ENCODE measurements at regions not wholly inside any gene's neighbourhood (a gene's known extent, or its start where the extent isn't known, plus 50 kb on each side); places are given as distances from the start of the nearest gene placed in this dataset.
"Not testable (repeated sequence)": the region's sequence is repeated elsewhere in the genome, so short reads cannot be mapped to it uniquely, and the experiment has no call there.

DNA sequence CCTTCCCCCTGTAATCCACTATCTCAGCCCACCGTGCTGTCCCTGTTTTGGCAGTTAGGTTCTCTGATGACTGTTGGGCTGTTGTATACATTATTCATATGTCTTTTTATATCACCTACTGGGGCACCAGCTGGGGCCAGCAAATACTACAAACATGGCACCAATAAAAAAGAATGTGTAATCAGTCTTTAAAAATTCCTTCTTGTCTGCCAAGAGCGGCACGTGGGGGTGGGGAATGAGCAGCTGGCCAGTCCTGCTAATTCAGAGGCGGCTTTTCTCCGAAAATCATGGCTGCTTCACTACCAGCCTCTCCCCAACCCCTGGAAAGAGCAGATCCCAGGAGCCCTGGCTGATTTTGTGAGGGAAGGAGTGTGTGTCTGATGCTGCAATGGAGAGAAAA, 77.7 kb upstream of the EEF2KMT start:
- DNase-seq, result no peak
- H3K9me3 ChIP-seq, result peaks cover 0 to 6% (median 0%) of the 10 kb centered on the region in 3 donors
- H3K27me3 ChIP-seq, result no peaks in the 10 kb centered on the region
- intact Hi-C loops (cut with DNase I), result no loop called here
- no peak for ATAC-seq
- no peaks in the 10 kb centered on the region for H3K36me3 ChIP-seq (replicated peaks in 1 of 2; ENCODE audit: insufficient read depth in 1 of 2, low read depth in 2 of 2)
- 56 to 60% methylated on average over 5 of the region's 5 CpGs for WGBS, 2 donors
- H3K4me3 ChIP-seq, result no peak overlapping the region
- H3K27ac ChIP-seq, result no peak overlapping the region
- H3K4me1 ChIP-seq, result no peaks in the 10 kb centered on the region
- TF ChIP-seq, protein P1, sequence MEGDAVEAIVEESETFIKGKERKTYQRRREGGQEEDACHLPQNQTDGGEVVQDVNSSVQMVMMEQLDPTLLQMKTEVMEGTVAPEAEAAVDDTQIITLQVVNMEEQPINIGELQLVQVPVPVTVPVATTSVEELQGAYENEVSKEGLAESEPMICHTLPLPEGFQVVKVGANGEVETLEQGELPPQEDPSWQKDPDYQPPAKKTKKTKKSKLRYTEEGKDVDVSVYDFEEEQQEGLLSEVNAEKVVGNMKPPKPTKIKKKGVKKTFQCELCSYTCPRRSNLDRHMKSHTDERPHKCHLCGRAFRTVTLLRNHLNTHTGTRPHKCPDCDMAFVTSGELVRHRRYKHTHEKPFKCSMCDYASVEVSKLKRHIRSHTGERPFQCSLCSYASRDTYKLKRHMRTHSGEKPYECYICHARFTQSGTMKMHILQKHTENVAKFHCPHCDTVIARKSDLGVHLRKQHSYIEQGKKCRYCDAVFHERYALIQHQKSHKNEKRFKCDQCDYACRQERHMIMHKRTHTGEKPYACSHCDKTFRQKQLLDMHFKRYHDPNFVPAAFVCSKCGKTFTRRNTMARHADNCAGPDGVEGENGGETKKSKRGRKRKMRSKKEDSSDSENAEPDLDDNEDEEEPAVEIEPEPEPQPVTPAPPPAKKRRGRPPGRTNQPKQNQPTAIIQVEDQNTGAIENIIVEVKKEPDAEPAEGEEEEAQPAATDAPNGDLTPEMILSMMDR (IDR thresholded peaks at IDR 0.05), result no peak

DNA sequence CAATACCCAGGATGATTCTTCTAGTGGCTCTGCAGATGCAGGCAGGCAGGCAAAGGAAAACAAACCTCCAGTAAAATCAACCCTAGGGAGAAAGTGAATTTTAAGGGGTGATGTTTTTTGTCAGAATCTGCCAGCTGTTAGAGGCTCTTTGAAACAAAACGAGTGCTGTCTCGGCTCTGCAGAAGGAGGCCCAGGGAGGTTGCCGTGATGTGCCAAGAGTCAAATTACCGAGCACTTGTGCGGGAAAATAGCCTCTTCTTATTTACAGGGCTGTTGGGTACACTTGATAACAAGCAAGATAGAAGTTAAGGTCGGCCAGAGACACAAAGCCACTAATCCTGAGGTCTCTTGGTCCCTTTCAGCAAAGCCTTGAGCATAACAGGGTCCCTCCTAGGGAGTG, 68.9 kb upstream of the EEF2KMT start:
- ATAC-seq, result no peak

DNA sequence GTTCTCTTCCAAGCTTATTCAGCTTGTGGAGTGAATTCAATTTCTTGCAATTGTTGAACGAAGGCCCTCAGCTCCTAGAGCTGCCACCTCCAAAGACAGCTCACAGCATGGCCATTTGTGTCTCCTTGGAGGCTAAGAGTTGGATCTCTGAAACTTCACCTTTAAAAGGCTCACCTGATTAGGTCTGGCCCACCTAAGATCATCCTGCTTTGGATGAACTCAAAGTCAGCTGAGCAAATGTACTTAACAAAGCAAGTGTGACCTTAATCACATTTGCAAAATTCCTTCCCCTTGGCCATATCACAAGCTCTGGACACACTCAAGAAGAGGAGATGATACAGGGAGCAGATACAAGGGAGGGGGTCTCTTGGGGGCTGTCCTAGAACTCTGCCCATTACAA, 67.8 kb upstream of the EEF2KMT start:
- H3K36me3 ChIP-seq (replicated peaks in 1 of 2; ENCODE audit: insufficient read depth in 1 of 2, low read depth in 2 of 2); DNase-seq; ATAC-seq; H3K27me3 ChIP-seq; H3K4me1 ChIP-seq; H3K4me3 ChIP-seq; intact Hi-C loops (cut with DNase I); H3K27ac ChIP-seq; H3K9me3 ChIP-seq: not testable (repeated sequence)
- WGBS, 2 donors, result 71 to 80% methylated on average over 1 of the region's 1 CpG

More for the DNA sequence above, 68.9 kb upstream of the EEF2KMT start:
- H3K36me3 ChIP-seq (replicated peaks in 1 of 2; ENCODE audit: insufficient read depth in 1 of 2, low read depth in 2 of 2), result no peaks in the 10 kb centered on the region
- no peak overlapping the region for H3K4me3 ChIP-seq
- no peaks in the 10 kb centered on the region for H3K4me1 ChIP-seq
- intact Hi-C loops (cut with DNase I), result no loop called here
- no peaks in the 10 kb centered on the region for H3K27me3 ChIP-seq
- no peak for TF ChIP-seq POLR2A (IDR thresholded peaks at IDR 0.05)
- TF ChIP-seq, protein P1 (IDR thresholded peaks at IDR 0.05), result no peak
- WGBS, 2 donors, result 0 to 2% methylated on average over 4 to 6 of the region's 6 CpGs
- no peak for DNase-seq
- no peak overlapping the region for H3K27ac ChIP-seq
- no peaks in the 10 kb centered on the region for H3K9me3 ChIP-seq

DNA sequence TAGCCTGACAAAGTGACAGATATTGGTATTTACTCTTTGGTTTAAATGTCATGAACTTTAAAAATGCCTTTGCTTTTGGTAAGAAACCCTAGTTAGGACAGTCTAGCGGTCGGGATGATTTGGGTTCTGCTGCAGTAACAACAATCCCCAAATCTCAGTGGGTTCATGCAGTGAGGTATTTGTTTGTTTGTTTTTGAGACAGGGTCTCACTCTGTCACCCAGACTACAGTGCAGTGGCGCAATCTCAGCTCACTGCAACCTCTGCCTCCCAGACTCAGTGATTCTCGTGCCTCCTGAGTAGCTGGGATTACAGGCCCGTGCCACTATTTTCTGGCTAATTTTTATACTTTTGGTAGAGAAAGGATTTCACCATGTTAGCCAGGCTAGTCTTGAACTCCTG, 65.2 kb upstream of the EEF2KMT start:
- intact Hi-C loops (cut with DNase I); H3K27me3 ChIP-seq; H3K4me3 ChIP-seq; H3K9me3 ChIP-seq; DNase-seq; H3K27ac ChIP-seq; H3K4me1 ChIP-seq; ATAC-seq; H3K36me3 ChIP-seq (replicated peaks in 1 of 2; ENCODE audit: insufficient read depth in 1 of 2, low read depth in 2 of 2): not testable (repeated sequence)
- 84 to 85% methylated on average over 5 of the region's 5 CpGs for WGBS, 2 donors

DNA sequence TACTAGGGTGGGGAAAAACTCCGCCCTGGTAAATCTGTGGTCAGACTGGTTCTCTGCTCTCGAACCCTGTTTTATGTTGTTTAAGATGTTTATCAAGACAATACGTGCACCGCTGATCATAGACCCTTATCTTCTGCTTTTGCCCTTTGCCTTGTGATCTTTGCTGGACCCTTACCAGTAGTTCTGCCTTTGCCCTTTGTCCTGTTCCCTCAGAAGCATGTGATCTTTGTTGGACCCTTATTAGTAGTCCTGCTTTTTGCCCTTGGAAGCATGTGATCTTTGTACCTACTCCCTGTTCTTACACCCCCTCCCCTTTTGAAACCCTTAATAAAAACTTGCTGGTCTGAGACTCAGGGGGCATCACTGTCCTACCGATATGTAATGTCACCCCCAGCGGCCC, 64.3 kb upstream of the EEF2KMT start:
- DNase-seq; H3K9me3 ChIP-seq; H3K27ac ChIP-seq; H3K27me3 ChIP-seq; intact Hi-C loops (cut with DNase I); H3K4me1 ChIP-seq; H3K4me3 ChIP-seq; H3K36me3 ChIP-seq (replicated peaks in 1 of 2; ENCODE audit: insufficient read depth in 1 of 2, low read depth in 2 of 2); ATAC-seq: not testable (repeated sequence)
- WGBS, 2 donors, result 85 to 87% methylated on average over 6 of the region's 6 CpGs

DNA sequence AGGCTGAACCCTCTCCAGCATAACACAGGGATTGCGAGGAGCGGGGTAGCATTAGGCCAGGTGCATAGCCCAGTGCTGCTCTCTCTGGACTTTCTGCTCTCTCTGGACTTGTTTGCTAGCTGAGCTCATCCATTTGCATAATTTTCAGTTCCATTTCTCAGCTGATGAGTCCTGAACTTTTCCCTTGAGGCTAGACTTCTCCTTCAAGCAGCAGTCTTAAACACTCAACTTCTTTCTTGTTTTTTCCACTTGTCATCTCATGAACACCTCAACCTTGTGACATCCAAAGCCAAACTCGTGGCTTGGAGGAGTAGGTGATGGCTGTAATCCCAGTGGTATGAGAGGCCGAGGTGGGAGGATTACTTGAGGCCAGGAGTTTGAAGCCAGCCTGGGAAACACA, 62.4 kb upstream of the EEF2KMT start:
- H3K9me3 ChIP-seq; H3K36me3 ChIP-seq (replicated peaks in 1 of 2; ENCODE audit: insufficient read depth in 1 of 2, low read depth in 2 of 2); DNase-seq; intact Hi-C loops (cut with DNase I); H3K27me3 ChIP-seq; H3K4me3 ChIP-seq; H3K27ac ChIP-seq; H3K4me1 ChIP-seq; ATAC-seq: not testable (repeated sequence)
- WGBS, 2 donors, result 57 to 58% methylated on average over 4 of the region's 4 CpGs

DNA sequence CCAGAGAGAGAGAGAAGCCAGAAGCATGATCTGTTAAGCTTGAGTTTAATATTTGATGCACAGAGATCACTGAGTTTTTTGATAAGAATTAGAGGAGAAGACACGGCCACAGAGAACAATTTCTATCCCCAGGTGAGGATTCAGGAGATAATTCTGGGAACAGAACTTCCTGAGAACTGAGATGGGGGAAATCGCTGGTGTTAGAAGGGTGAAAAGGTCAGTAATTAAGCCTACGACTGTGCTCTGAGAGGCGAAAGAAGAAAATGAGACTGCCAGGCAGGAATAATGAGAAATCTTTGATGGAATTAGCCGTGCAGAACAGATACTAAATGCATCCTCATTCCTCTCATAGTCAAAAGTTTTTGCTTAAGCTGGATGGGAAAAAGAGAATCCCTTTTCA, 61.9 kb upstream of the EEF2KMT start:
- H3K4me3 ChIP-seq; H3K4me1 ChIP-seq; DNase-seq; ATAC-seq; H3K36me3 ChIP-seq (replicated peaks in 1 of 2; ENCODE audit: insufficient read depth in 1 of 2, low read depth in 2 of 2); H3K27ac ChIP-seq; intact Hi-C loops (cut with DNase I); H3K9me3 ChIP-seq; H3K27me3 ChIP-seq: not testable (repeated sequence)
- 23% methylated on average over 5 of the region's 5 CpGs for WGBS, 2 donors
